GM23338 (cell line): ENCODE measurements at regions not wholly inside any gene's neighbourhood (a gene's known extent, or its start where the extent isn't known, plus 50 kb on each side); places are given as distances from the start of the nearest gene placed in this dataset.

ENCODE experiments used
- ATAC-seq: fragments of 200-7000 bp; cut with Tn5 transposase; 3 replicates; pipeline ENCODE4 v1.9.1; 2020
- DNase-seq: peaks from one replicate; pipeline ENCODE4 v3.0.0-alpha.2; 2015; ENCODE audit warnings: low spot score
- H2AFZ ChIP-seq: fragments of 200-600 bp; sonication (generic); 2 replicates; pipeline ENCODE4 v1.8.0; 2016; ENCODE audit warnings: antibody characterized with exemption, mild to moderate bottlenecking, moderate library complexity
- H3F3A ChIP-seq: fragments of 200-600 bp; sonication (generic); replicated peaks from 2 replicates; pipeline ENCODE4 v1.8.0; 2017; ENCODE audit warnings: antibody characterized with exemption, mixed run types, low read depth
- H3K27ac ChIP-seq: fragments of 200-600 bp; sonication (generic); 2 replicates; pipeline ENCODE4 v1.6.1; 2016; ENCODE audit warnings: low read depth
- H3K27me3 ChIP-seq: fragments of 200-600 bp; sonication (generic); 2 replicates; pipeline ENCODE4 v1.8.0; 2016; ENCODE audit warnings: mild to moderate bottlenecking, mixed run types, moderate library complexity; ENCODE audit not compliant: insufficient read depth
- H3K36me3 ChIP-seq: fragments of 200-600 bp; sonication (generic); 2 replicates; pipeline ENCODE4 v1.8.0; 2016; ENCODE audit warnings: mild to moderate bottlenecking; ENCODE audit not compliant: insufficient read depth
- H3K4me1 ChIP-seq: fragments of 200-600 bp; sonication (generic); 2 replicates; pipeline ENCODE4 v1.8.0; 2016; ENCODE audit warnings: mild to moderate bottlenecking, moderate library complexity; ENCODE audit not compliant: insufficient read depth
- H3K4me2 ChIP-seq: fragments of 200-600 bp; sonication (generic); 2 replicates; pipeline ENCODE4 v1.7.1; 2017; ENCODE audit warnings: mixed run types
- H3K4me3 ChIP-seq: fragments of 200-600 bp; sonication (generic); 2 replicates; pipeline ENCODE4 v1.6.1; 2016; ENCODE audit warnings: mixed run types
- H3K79me2 ChIP-seq: fragments of 200-600 bp; sonication (generic); replicated peaks from 2 replicates; pipeline ENCODE4 v1.8.0; 2017; ENCODE audit warnings: mild to moderate bottlenecking; ENCODE audit not compliant: insufficient read depth
- H3K9me2 ChIP-seq: fragments of 200-600 bp; sonication (generic); 2 replicates; pipeline ENCODE4 v1.8.0; 2017; ENCODE audit not compliant: insufficient read depth
- H4K20me1 ChIP-seq: fragments of 200-600 bp; sonication (generic); replicated peaks from 2 replicates; pipeline ENCODE4 v1.8.0; 2017; ENCODE audit warnings: mild to moderate bottlenecking; ENCODE audit not compliant: insufficient read depth
- H3K27ac Mint-ChIP-seq: 2 replicates; pipeline ENCODE4 v1.8.0; 2020; ENCODE audit warnings: inconsistent platforms, mild to moderate bottlenecking, moderate library complexity, mixed read lengths
- H3K27me3 Mint-ChIP-seq: 3 replicates; pipeline ENCODE4 v1.8.0; 2022; ENCODE audit warnings: low read depth, mild to moderate bottlenecking, moderate library complexity, mixed read lengths, inconsistent platforms; ENCODE audit not compliant: insufficient read depth, poor library complexity
- H3K36me3 Mint-ChIP-seq: 3 replicates; pipeline ENCODE4 v1.8.0; 2021; ENCODE audit warnings: low read depth, mild to moderate bottlenecking, inconsistent platforms, moderate library complexity, mixed read lengths
- H3K4me1 Mint-ChIP-seq: 3 replicates; pipeline ENCODE4 v1.8.0; 2020; ENCODE audit warnings: mild to moderate bottlenecking, inconsistent platforms, mixed read lengths
- H3K4me3 Mint-ChIP-seq: 3 replicates; pipeline ENCODE4 v1.8.0; 2021; ENCODE audit warnings: moderate library complexity, mild to moderate bottlenecking, inconsistent platforms, mixed read lengths
- H3K9me3 Mint-ChIP-seq: 3 replicates; pipeline ENCODE4 v1.8.0; 2020; ENCODE audit warnings: moderate library complexity, mild to moderate bottlenecking, inconsistent platforms, mixed read lengths
- CREB1 ChIP-seq: fragments of 250-450 bp; sonication (Bioruptor Pico); IDR thresholded peaks from 2 replicates; pipeline ENCODE4 v1.5.0; 2020; ENCODE audit warnings: low read depth, mild to moderate bottlenecking, moderate library complexity
- EZH2 ChIP-seq: fragments of 200-600 bp; sonication (generic); IDR thresholded peaks from one replicate; pipeline ENCODE4 v1.8.0; 2017; ENCODE audit warnings: antibody characterized with exemption, mild to moderate bottlenecking, low read depth; ENCODE audit not compliant: unreplicated experiment
- NANOG ChIP-seq: IDR thresholded peaks from 2 replicates; pipeline ENCODE4 v1.6.1; 2016; ENCODE audit warnings: antibody characterized with exemption, borderline replicate concordance
- POLR2AphosphoS5 ChIP-seq: IDR thresholded peaks from 2 replicates; pipeline ENCODE4 v1.6.1; 2016; ENCODE audit warnings: antibody characterized with exemption, low read depth
- STAT1 ChIP-seq: IDR thresholded peaks from one replicate; pipeline ENCODE4 v1.6.1; 2016; ENCODE audit warnings: antibody characterized with exemption; ENCODE audit not compliant: unreplicated experiment
- ZNF114 ChIP-seq: fragments of 250-450 bp; sonication (Bioruptor Pico); IDR thresholded peaks from 2 replicates; pipeline ENCODE4 v1.5.0; 2020; ENCODE audit warnings: mild to moderate bottlenecking, moderate library complexity
- ZNF331 ChIP-seq: fragments of 250-450 bp; sonication (Bioruptor Pico); IDR thresholded peaks from 2 replicates; pipeline ENCODE4 v1.5.0; 2020; ENCODE audit warnings: low read depth, mild to moderate bottlenecking, moderate library complexity
- TF ChIP-seq, protein P1 (sequence below), 2 experiments: fragments of 200-600 bp in 1 of 2; sonication (generic) in 1 of 2; conservative IDR thresholded peaks; 2 replicates each; pipeline versions ENCODE4 v1.5.1 to v1.6.1; 2016 to 2017; ENCODE audit warnings: antibody characterized with exemption in 2 of 2, low read depth in 2 of 2, mild to moderate bottlenecking in 2 of 2, moderate library complexity in 1 of 2
- TF ChIP-seq, protein P2 (sequence below): IDR thresholded peaks from one replicate; pipeline ENCODE4 v1.6.1; 2018; ENCODE audit warnings: antibody characterized with exemption; ENCODE audit not compliant: unreplicated experiment
- TF ChIP-seq, protein P3 (sequence below): IDR thresholded peaks from 2 replicates; pipeline ENCODE4 v1.6.1; 2016; ENCODE audit warnings: antibody characterized with exemption

DNA sequence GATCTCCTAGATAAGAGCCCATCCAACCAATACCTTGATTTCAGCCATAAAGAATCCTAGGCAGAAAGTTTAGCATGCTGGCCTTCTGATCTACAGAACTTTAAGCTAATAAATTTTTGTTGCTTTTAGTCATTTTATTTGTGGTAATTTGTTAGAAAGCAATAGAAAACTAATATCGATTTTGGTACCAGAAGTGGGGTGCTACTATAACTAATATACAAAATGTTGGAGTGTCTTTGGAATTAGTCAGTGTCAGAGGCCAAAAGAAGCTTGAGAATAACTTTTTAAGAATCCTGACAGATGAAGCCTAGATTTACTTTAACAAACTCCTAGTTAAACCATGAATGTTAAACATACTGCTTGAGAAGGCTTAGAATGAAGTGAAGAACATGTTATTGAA lies 83.6 kb upstream of the HSF2 start:
- no peaks in the 10 kb centered on the region for H3K4me1 Mint-ChIP-seq
- no peak overlapping the region for H3K4me2 ChIP-seq
- TF ChIP-seq EZH2 = no peak
- TF ChIP-seq, protein P1, sequence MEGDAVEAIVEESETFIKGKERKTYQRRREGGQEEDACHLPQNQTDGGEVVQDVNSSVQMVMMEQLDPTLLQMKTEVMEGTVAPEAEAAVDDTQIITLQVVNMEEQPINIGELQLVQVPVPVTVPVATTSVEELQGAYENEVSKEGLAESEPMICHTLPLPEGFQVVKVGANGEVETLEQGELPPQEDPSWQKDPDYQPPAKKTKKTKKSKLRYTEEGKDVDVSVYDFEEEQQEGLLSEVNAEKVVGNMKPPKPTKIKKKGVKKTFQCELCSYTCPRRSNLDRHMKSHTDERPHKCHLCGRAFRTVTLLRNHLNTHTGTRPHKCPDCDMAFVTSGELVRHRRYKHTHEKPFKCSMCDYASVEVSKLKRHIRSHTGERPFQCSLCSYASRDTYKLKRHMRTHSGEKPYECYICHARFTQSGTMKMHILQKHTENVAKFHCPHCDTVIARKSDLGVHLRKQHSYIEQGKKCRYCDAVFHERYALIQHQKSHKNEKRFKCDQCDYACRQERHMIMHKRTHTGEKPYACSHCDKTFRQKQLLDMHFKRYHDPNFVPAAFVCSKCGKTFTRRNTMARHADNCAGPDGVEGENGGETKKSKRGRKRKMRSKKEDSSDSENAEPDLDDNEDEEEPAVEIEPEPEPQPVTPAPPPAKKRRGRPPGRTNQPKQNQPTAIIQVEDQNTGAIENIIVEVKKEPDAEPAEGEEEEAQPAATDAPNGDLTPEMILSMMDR (conservative IDR thresholded peaks at IDR 0.05; ENCODE audit: low read depth in 2 of 2) = no peak
- no peak for TF ChIP-seq ZNF331
- TF ChIP-seq NANOG = no peak
- TF ChIP-seq CREB1 (CRISPR knock-in tag) = no peak
- TF ChIP-seq, protein P2, sequence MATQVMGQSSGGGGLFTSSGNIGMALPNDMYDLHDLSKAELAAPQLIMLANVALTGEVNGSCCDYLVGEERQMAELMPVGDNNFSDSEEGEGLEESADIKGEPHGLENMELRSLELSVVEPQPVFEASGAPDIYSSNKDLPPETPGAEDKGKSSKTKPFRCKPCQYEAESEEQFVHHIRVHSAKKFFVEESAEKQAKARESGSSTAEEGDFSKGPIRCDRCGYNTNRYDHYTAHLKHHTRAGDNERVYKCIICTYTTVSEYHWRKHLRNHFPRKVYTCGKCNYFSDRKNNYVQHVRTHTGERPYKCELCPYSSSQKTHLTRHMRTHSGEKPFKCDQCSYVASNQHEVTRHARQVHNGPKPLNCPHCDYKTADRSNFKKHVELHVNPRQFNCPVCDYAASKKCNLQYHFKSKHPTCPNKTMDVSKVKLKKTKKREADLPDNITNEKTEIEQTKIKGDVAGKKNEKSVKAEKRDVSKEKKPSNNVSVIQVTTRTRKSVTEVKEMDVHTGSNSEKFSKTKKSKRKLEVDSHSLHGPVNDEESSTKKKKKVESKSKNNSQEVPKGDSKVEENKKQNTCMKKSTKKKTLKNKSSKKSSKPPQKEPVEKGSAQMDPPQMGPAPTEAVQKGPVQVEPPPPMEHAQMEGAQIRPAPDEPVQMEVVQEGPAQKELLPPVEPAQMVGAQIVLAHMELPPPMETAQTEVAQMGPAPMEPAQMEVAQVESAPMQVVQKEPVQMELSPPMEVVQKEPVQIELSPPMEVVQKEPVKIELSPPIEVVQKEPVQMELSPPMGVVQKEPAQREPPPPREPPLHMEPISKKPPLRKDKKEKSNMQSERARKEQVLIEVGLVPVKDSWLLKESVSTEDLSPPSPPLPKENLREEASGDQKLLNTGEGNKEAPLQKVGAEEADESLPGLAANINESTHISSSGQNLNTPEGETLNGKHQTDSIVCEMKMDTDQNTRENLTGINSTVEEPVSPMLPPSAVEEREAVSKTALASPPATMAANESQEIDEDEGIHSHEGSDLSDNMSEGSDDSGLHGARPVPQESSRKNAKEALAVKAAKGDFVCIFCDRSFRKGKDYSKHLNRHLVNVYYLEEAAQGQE = no peak
- TF ChIP-seq, protein P3, sequence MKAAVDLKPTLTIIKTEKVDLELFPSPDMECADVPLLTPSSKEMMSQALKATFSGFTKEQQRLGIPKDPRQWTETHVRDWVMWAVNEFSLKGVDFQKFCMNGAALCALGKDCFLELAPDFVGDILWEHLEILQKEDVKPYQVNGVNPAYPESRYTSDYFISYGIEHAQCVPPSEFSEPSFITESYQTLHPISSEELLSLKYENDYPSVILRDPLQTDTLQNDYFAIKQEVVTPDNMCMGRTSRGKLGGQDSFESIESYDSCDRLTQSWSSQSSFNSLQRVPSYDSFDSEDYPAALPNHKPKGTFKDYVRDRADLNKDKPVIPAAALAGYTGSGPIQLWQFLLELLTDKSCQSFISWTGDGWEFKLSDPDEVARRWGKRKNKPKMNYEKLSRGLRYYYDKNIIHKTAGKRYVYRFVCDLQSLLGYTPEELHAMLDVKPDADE = no peak
- TF ChIP-seq ZNF114 = no peak
- TF ChIP-seq POLR2AphosphoS5 = no peak
- no peak for TF ChIP-seq STAT1
- DNase-seq (no peak), ATAC-seq (no peak)
- H3K4me3 ChIP-seq = no peak overlapping the region
- no peaks in the 10 kb centered on the region for H3F3A ChIP-seq
- no peak overlapping the region for H3K27ac ChIP-seq
- no peak overlapping the region for H3K4me3 Mint-ChIP-seq
- no peak overlapping the region for H3K27ac Mint-ChIP-seq
- no peaks in the 10 kb centered on the region for H3K4me1 ChIP-seq
- no peaks in the 10 kb centered on the region for H3K27me3 ChIP-seq
- no peaks in the 10 kb centered on the region for H4K20me1 ChIP-seq
- no peaks in the 10 kb centered on the region for H3K27me3 Mint-ChIP-seq
- H3K36me3 Mint-ChIP-seq = peaks cover 11% of the 10 kb centered on the region; the same call in 2 of the 3 replicates
- no peaks in the 10 kb centered on the region for H3K36me3 ChIP-seq
- H3K9me2 ChIP-seq = peaks cover 3% of the 10 kb centered on the region; the same call in 1 of the 2 replicates
- no peaks in the 10 kb centered on the region for H3K79me2 ChIP-seq
- no peak overlapping the region for H2AFZ ChIP-seq
- peaks cover 28% of the 10 kb centered on the region for H3K9me3 Mint-ChIP-seq

DNA sequence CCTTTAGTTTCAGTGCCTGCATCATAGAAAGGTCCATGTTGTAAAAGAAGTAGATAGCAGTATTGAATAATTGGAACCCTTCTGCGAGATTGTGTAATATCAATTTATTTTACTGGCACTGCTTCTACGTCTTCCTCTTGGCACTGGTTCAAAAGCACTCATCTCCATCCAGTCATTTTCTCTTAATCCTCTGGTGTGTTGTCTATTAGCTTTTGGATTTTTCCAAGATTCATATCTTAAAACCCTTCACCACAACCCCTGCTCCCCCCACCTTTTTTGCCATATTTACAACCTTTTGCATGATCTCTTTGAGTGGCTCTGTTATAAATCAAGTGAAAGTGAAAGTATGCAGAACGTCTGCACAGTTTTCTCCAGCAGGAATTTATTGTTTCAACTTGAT lies 76.6 kb upstream of the HSF2 start:
- Histone ChIP-seq H2AFZ (no peak overlapping the region), H3K27me3 (no peaks in the 10 kb centered on the region), H3K4me2 (no peak overlapping the region), H3F3A (no peaks in the 10 kb centered on the region), H3K79me2 (no peaks in the 10 kb centered on the region), H4K20me1 (no peaks in the 10 kb centered on the region), H3K36me3 (no peaks in the 10 kb centered on the region), H3K27ac (no peak overlapping the region), H3K4me1 (no peaks in the 10 kb centered on the region), H3K4me3 (no peak overlapping the region), H3K9me2 (peaks cover 3% of the 10 kb centered on the region; the same call in 1 of the 2 replicates)
- ATAC-seq = no peak
- no peaks in the 10 kb centered on the region for H3K4me1 Mint-ChIP-seq
- no peak overlapping the region for H3K27ac Mint-ChIP-seq
- no peaks in the 10 kb centered on the region for H3K36me3 Mint-ChIP-seq
- no peaks in the 10 kb centered on the region for H3K27me3 Mint-ChIP-seq
- DNase-seq = no peak
- peaks cover 7% of the 10 kb centered on the region; the same call in 2 of the 3 replicates for H3K9me3 Mint-ChIP-seq
- H3K4me3 Mint-ChIP-seq = no peak overlapping the region
- no peak for TF ChIP-seq CREB1 (CRISPR knock-in tag)
- TF ChIP-seq ZNF331 = no peak
- TF ChIP-seq EZH2 = no peak
- no peak for TF ChIP-seq ZNF114
- TF ChIP-seq, protein P2 = no peak
- no peak for TF ChIP-seq STAT1
- TF ChIP-seq, protein P3 = no peak
- TF ChIP-seq NANOG = no peak
